IMR-90 (cell line): ENCODE measurements at regions not wholly inside any gene's neighbourhood (a gene's known extent, or its start where the extent isn't known, plus 50 kb on each side); places are given as distances from the start of the nearest gene placed in this dataset.

Experiments
- ATAC-seq: fragments of 200-7000 bp; cut with Tn5 transposase; 2 replicates; pipeline ENCODE4 v1.9.1; 2020; ENCODE audit warnings: low read depth, mild to moderate bottlenecking, moderate library complexity
- BruUV-seq: library from RNA; stranded (reverse); fragments of 400-500 nt; replicated peaks from 2 replicates; lab custom pipeline; 2021; lab: Mats Ljungman, UMichigan
- CTCF ChIA-PET: fragments of 300-600 bp; formaldehyde crosslinking; extraction: SDS; loops from one replicate; lab custom pipeline; 2021; ENCODE audit warnings: antibody characterized with exemption; lab: Yijun Ruan, JAX
- POLR2A ChIA-PET: fragments of 300-600 bp; sonication (Branson Sonifier 250); formaldehyde crosslinking; loops from one replicate; lab custom pipeline; 2022; ENCODE audit warnings: antibody characterized with exemption; ENCODE audit not compliant: unreplicated experiment; lab: Charles Lee
- DNase-seq: peaks from one replicate; pipeline ENCODE4 v3.0.0; 2013
- H2AFZ ChIP-seq: replicated peaks from 2 replicates; pipeline ENCODE3; 2013; ENCODE audit warnings: low read length, mild to moderate bottlenecking; ENCODE audit not compliant: poor library complexity
- H2AK5ac ChIP-seq: 2 replicates; pipeline ENCODE4 v1.6.1; 2013; ENCODE audit warnings: low read depth, low read length, inconsistent platforms
- H2AK9ac ChIP-seq: replicated peaks from 2 replicates; pipeline ENCODE3; 2013; ENCODE audit warnings: mild to moderate bottlenecking, low read depth, low read length, moderate library complexity; ENCODE audit not compliant: poor library complexity
- H2BK120ac ChIP-seq: 2 replicates; pipeline ENCODE4 v1.6.1; 2013; ENCODE audit warnings: low read depth, low read length, inconsistent platforms
- H2BK15ac ChIP-seq: 3 replicates; pipeline ENCODE4 v1.6.1; 2013; ENCODE audit warnings: low read depth, low read length, inconsistent platforms
- H2BK20ac ChIP-seq: 2 replicates; pipeline ENCODE4 v1.6.1; 2013; ENCODE audit warnings: low read depth, mild to moderate bottlenecking, inconsistent platforms, low read length, moderate library complexity
- H2BK5ac ChIP-seq: 2 replicates; pipeline ENCODE4 v1.6.1; 2013; ENCODE audit warnings: mild to moderate bottlenecking, low read depth, low read length, inconsistent platforms; ENCODE audit not compliant: poor library complexity, severe bottlenecking
- H3K14ac ChIP-seq: replicated peaks from 2 replicates; pipeline ENCODE4 v1.6.1; 2013; ENCODE audit warnings: low read depth, low read length, inconsistent platforms
- H3K18ac ChIP-seq: 2 replicates; pipeline ENCODE4 v1.6.1; 2013; ENCODE audit warnings: low read depth, low read length, control low read depth
- H3K23ac ChIP-seq: 2 replicates; pipeline ENCODE4 v1.6.1; 2013; ENCODE audit warnings: low read depth, low read length, inconsistent platforms
- H3K27ac ChIP-seq: 2 replicates; pipeline ENCODE4 v1.5.1; 2013; ENCODE audit warnings: mild to moderate bottlenecking, control low read depth, low read length; ENCODE audit not compliant: insufficient read depth
- H3K27me3 ChIP-seq: 2 replicates; pipeline ENCODE4 v1.6.1; 2013; ENCODE audit warnings: low read length; ENCODE audit not compliant: control insufficient read depth, insufficient read depth
- H3K36me3 ChIP-seq: 2 replicates; pipeline ENCODE4 v1.6.1; 2013; ENCODE audit warnings: low read length, mixed read lengths; ENCODE audit not compliant: control insufficient read depth, insufficient read depth
- H3K4ac ChIP-seq: 2 replicates; pipeline ENCODE4 v1.6.1; 2013; ENCODE audit warnings: low read depth, low read length, inconsistent platforms
- H3K4me1 ChIP-seq: 2 replicates; pipeline ENCODE4 v1.6.1; 2013; ENCODE audit warnings: low read length, mixed read lengths; ENCODE audit not compliant: control insufficient read depth, insufficient read depth
- H3K4me2 ChIP-seq: 2 replicates; pipeline ENCODE4 v1.6.1; 2013; ENCODE audit warnings: low read depth, mild to moderate bottlenecking, control low read depth, low read length, moderate library complexity
- H3K4me3 ChIP-seq: 2 replicates; pipeline ENCODE4 v1.5.1; 2013; ENCODE audit warnings: low read depth, mild to moderate bottlenecking, control low read depth, low read length, moderate library complexity; ENCODE audit not compliant: insufficient read depth
- H3K56ac ChIP-seq: 2 replicates; pipeline ENCODE4 v1.6.1; 2013; ENCODE audit warnings: low read length, inconsistent platforms; ENCODE audit not compliant: insufficient read depth; ENCODE audit errors: extremely low read depth
- H3K79me1 ChIP-seq, 2 experiments: 2 replicates each; pipeline ENCODE4 v1.6.1; 2013; ENCODE audit warnings: low read length in 2 of 2, inconsistent platforms in 1 of 2, low read depth in 1 of 2
- H3K9ac ChIP-seq: 2 replicates; pipeline ENCODE4 v1.6.1; 2013; ENCODE audit warnings: low read depth, low read length, control low read depth
- H3K9me1 ChIP-seq: 2 replicates; pipeline ENCODE4 v1.6.1; 2013; ENCODE audit warnings: low read length, inconsistent platforms; ENCODE audit not compliant: insufficient read depth
- H3K9me3 ChIP-seq: 2 replicates; pipeline ENCODE4 v1.6.1; 2013; ENCODE audit warnings: low read length; ENCODE audit not compliant: control insufficient read depth, insufficient read depth
- H4K20me1 ChIP-seq: 2 replicates; pipeline ENCODE4 v1.6.1; 2013; ENCODE audit warnings: low read length, inconsistent platforms; ENCODE audit not compliant: insufficient read depth
- H4K5ac ChIP-seq: 2 replicates; pipeline ENCODE4 v1.6.1; 2013; ENCODE audit warnings: mild to moderate bottlenecking, low read depth, low read length, control low read depth
- H4K8ac ChIP-seq, 2 experiments: 2 replicates each; pipeline ENCODE4 v1.6.1; 2013; ENCODE audit warnings: low read depth in 2 of 2, low read length in 2 of 2, control low read depth in 1 of 2, inconsistent platforms in 1 of 2
- H4K91ac ChIP-seq: 2 replicates; pipeline ENCODE4 v1.6.1; 2013; ENCODE audit warnings: low read depth, low read length, inconsistent platforms; ENCODE audit not compliant: insufficient read depth
- BHLHE40 ChIP-seq: fragments of 150-350 bp; IDR thresholded peaks from 2 replicates; pipeline ENCODE4 v1.6.1; 2016; ENCODE audit warnings: mild to moderate bottlenecking, low read depth, low read length
- CEBPB ChIP-seq: IDR thresholded peaks from 2 replicates; pipeline ENCODE4 v1.6.1; 2012; ENCODE audit warnings: low read depth, low read length, improper control_type of control experiment
- CHD1 ChIP-seq: IDR thresholded peaks from 2 replicates; pipeline ENCODE4 v1.6.1; 2012; ENCODE audit warnings: low read depth, low read length, improper control_type of control experiment
- CTCF ChIP-seq: conservative IDR thresholded peaks from 2 replicates; pipeline ENCODE4 v1.5.1; 2012; ENCODE audit warnings: mild to moderate bottlenecking, low read depth, low read length, improper control_type of control experiment
- FOS ChIP-seq: fragments of 150-350 bp; IDR thresholded peaks from 2 replicates; pipeline ENCODE4 v1.6.1; 2016; ENCODE audit warnings: low read depth, low read length
- MAFK ChIP-seq: IDR thresholded peaks from 2 replicates; pipeline ENCODE4 v1.6.1; 2012; ENCODE audit warnings: low read depth, low read length, improper control_type of control experiment
- MXI1 ChIP-seq: IDR thresholded peaks from 2 replicates; pipeline ENCODE4 v1.6.1; 2012; ENCODE audit warnings: low read depth, mild to moderate bottlenecking, low read length, moderate library complexity, borderline replicate concordance
- NFE2L2 ChIP-seq: fragments of 150-350 bp; IDR thresholded peaks from 2 replicates; pipeline ENCODE4 v1.6.1; 2016; ENCODE audit warnings: low read depth, mild to moderate bottlenecking, low read length
- POLR2A ChIP-seq: IDR thresholded peaks from 2 replicates; pipeline ENCODE4 v1.6.1; 2012; ENCODE audit warnings: mild to moderate bottlenecking, low read depth, low read length
- RAD21 ChIP-seq: IDR thresholded peaks from 2 replicates; pipeline ENCODE4 v1.6.1; 2012; ENCODE audit warnings: low read length, improper control_type of control experiment
- RCOR1 ChIP-seq: IDR thresholded peaks from 2 replicates; pipeline ENCODE4 v1.6.1; 2012; ENCODE audit warnings: mild to moderate bottlenecking, low read length, improper control_type of control experiment; ENCODE audit not compliant: insufficient replicate concordance
- RFX5 ChIP-seq: IDR thresholded peaks from 2 replicates; pipeline ENCODE4 v1.8.0; 2012; ENCODE audit warnings: low read depth, mild to moderate bottlenecking, low read length, moderate library complexity
- SMC3 ChIP-seq: fragments of 150-350 bp; IDR thresholded peaks from 2 replicates; pipeline ENCODE4 v1.6.1; 2016; ENCODE audit warnings: low read depth, mild to moderate bottlenecking, antibody characterized with exemption, low read length, moderate library complexity
- USF2 ChIP-seq: fragments of 150-350 bp; IDR thresholded peaks from 2 replicates; pipeline ENCODE4 v1.6.1; 2017; ENCODE audit warnings: mild to moderate bottlenecking, antibody characterized with exemption, low read length, low read depth
- WGBS, 2 experiments: methylation state at CpG; one replicate each; pipeline versions ENCODE4 v1.1.5 to v1.1.7; 2013; ENCODE audit warnings: missing lambda C conversion rate in 2 of 2; ENCODE audit not compliant: insufficient read length in 1 of 2; ENCODE audit errors: extremely low coverage in 2 of 2; 5-methylcytosine and 5-hydroxymethylcytosine counted together
- dilution Hi-C: fragments of 300-500 bp; cut with HindIII; formaldehyde crosslinking; loops from one replicate; pipeline ENCODE4 v1.14.3; 2018; ENCODE audit warnings: low sequenced_read_pairs; ENCODE audit not compliant: unreplicated experiment
- in situ Hi-C: fragments of 300-500 bp; cut with MboI; formaldehyde crosslinking; loops from 3 replicates; pipeline ENCODE4 v1.14.3; 2019; ENCODE audit warnings: low sequenced_read_pairs, inconsistent platforms, mixed read lengths
- intact Hi-C: fragments of 100-400 bp; cut with micrococcal nuclease; formaldehyde crosslinking; loops from 2 replicates; pipeline ENCODE4 v1.10.0; 2022

GRCh38 chr7:94779861-94780260 lies 123.9 kb upstream of the SGCE start:
- in situ Hi-C loops (no loop called here), dilution Hi-C loops (no loop called here), intact Hi-C loops (no loop called here)
- H3K9ac ChIP-seq, result no peak overlapping the region
- no peak overlapping the region for H2AK9ac ChIP-seq
- H2BK5ac ChIP-seq, result no peak overlapping the region
- no peak overlapping the region for H2BK120ac ChIP-seq
- H3K27ac ChIP-seq, result no peak overlapping the region
- no peak overlapping the region for H2AK5ac ChIP-seq
- BruUV-seq, result no TSS peak
- no peak overlapping the region for H4K5ac ChIP-seq
- POLR2A ChIA-PET, result no interaction called here
- ATAC-seq (no peak), DNase-seq (no peak)
- no peak overlapping the region for H3K4me3 ChIP-seq
- H3K4ac ChIP-seq, result no peak overlapping the region
- no peaks in the 10 kb centered on the region for H3K9me1 ChIP-seq
- H4K8ac ChIP-seq, result no peak overlapping the region
- TF ChIP-seq MAFK (no peak), SMC3 (no peak), RFX5 (no peak), NFE2L2 (no peak), CEBPB (no peak), POLR2A (no peak), CHD1 (no peak), FOS (no peak), MXI1 (no peak), BHLHE40 (no peak), USF2 (no peak), RAD21 (no peak), CTCF (no peak), RCOR1 (no peak)
- no peaks in the 10 kb centered on the region for H3K27me3 ChIP-seq
- WGBS, 2 experiments, result no CpG with 5 or more reads among the region's 1 CpG
- H4K91ac ChIP-seq, result no peak overlapping the region
- no peak overlapping the region for H2BK20ac ChIP-seq
- H3K14ac ChIP-seq, result no peak overlapping the region
- H3K9me3 ChIP-seq, result no peaks in the 10 kb centered on the region
- H3K18ac ChIP-seq, result no peak overlapping the region
- H3K23ac ChIP-seq, result no peak overlapping the region
- CTCF ChIA-PET, result no interaction called here
- no peak overlapping the region for H3K56ac ChIP-seq
- H2AFZ ChIP-seq, result no peak overlapping the region
- H4K20me1 ChIP-seq, result no peaks in the 10 kb centered on the region
- H3K4me1 ChIP-seq, result no peaks in the 10 kb centered on the region
- H2BK15ac ChIP-seq, result no peak overlapping the region
- H3K79me1 ChIP-seq, result no peaks in the 10 kb centered on the region
- no peak overlapping the region for H3K4me2 ChIP-seq
- H3K36me3 ChIP-seq, result no peaks in the 10 kb centered on the region
